Keratinocyte (primary cell): ENCODE measurements at regions not wholly inside any gene's neighbourhood (a gene's known extent, or its start where the extent isn't known, plus 50 kb on each side); places are given as distances from the start of the nearest gene placed in this dataset.

Experiments
- DNase-seq: peaks from one replicate; pipeline ENCODE4 v3.0.0-alpha.2; 2011; ENCODE audit warnings: low read depth, missing footprints, low spot score
- FAIRE-seq: peaks from 2 replicates; lab custom pipeline; 2011; peaks lifted over from hg19 to GRCh38; lab: Jason Lieb, UNC
- H2AFZ ChIP-seq: 2 replicates; pipeline ENCODE4 v1.6.0; 2012; ENCODE audit warnings: low read length, control low read depth, inconsistent platforms; ENCODE audit not compliant: control insufficient read depth
- H3K27ac ChIP-seq: 2 replicates; pipeline ENCODE4 v1.5.1; 2011; ENCODE audit warnings: low read length; ENCODE audit not compliant: control insufficient read depth, insufficient read depth
- H3K27me3 ChIP-seq: 3 replicates; pipeline ENCODE4 v1.6.0; 2011; ENCODE audit warnings: low read length; ENCODE audit not compliant: control insufficient read depth, insufficient read depth; ENCODE audit errors: extremely low read depth
- H3K36me3 ChIP-seq, 2 experiments: 2 replicates in 1 of 2; 3 replicates in 1 of 2; pipeline ENCODE4 v1.5.1; 2011; ENCODE audit warnings: low read length in 2 of 2, mild to moderate bottlenecking in 1 of 2; ENCODE audit not compliant: control insufficient read depth in 2 of 2, insufficient read depth in 2 of 2; ENCODE audit errors: extremely low read depth in 1 of 2
- H3K4me1 ChIP-seq: 3 replicates; pipeline ENCODE4 v1.5.1; 2011; ENCODE audit warnings: low read length; ENCODE audit not compliant: control insufficient read depth, insufficient read depth; ENCODE audit errors: extremely low read depth
- H3K4me2 ChIP-seq: 3 replicates; pipeline ENCODE4 v1.6.0; 2011; ENCODE audit warnings: low read depth, low read length; ENCODE audit not compliant: control insufficient read depth, insufficient read depth; ENCODE audit errors: extremely low read depth
- H3K4me3 ChIP-seq, 3 experiments: fragments of 200-600 bp in 1 of 3; sonication (generic) in 1 of 3; 2 replicates in 2 of 3; 3 replicates in 1 of 3; pipeline ENCODE4 v1.5.1; 2011 to 2016; ENCODE audit warnings: low read length in 3 of 3, mild to moderate bottlenecking in 3 of 3, control low read depth in 2 of 3, inconsistent platforms in 1 of 3, low read depth in 1 of 3, mixed read lengths in 1 of 3, mixed run types in 1 of 3, moderate library complexity in 1 of 3; ENCODE audit not compliant: control insufficient read depth in 2 of 3, insufficient read depth in 2 of 3; ENCODE audit errors: extremely low read depth in 1 of 3
- H3K79me2 ChIP-seq: 2 replicates; pipeline ENCODE4 v1.6.0; 2012; ENCODE audit warnings: low read length; ENCODE audit not compliant: control insufficient read depth, insufficient read depth
- H3K9ac ChIP-seq: 3 replicates; pipeline ENCODE4 v1.6.0; 2011; ENCODE audit warnings: low read length; ENCODE audit not compliant: control insufficient read depth, insufficient read depth; ENCODE audit errors: extremely low read depth
- H3K9me1 ChIP-seq: 3 replicates; pipeline ENCODE4 v1.6.0; 2011; ENCODE audit warnings: low read length; ENCODE audit not compliant: control insufficient read depth, insufficient read depth; ENCODE audit errors: extremely low read depth
- H3K9me3 ChIP-seq: 2 replicates; pipeline ENCODE4 v1.5.1; 2012; ENCODE audit warnings: low read depth, low read length; ENCODE audit not compliant: control insufficient read depth
- H4K20me1 ChIP-seq: 3 replicates; pipeline ENCODE4 v1.6.0; 2011; ENCODE audit warnings: low read length; ENCODE audit not compliant: control insufficient read depth, insufficient read depth; ENCODE audit errors: extremely low read depth
- EZH2 ChIP-seq: IDR thresholded peaks from one replicate; pipeline ENCODE4 v1.6.1; 2012; ENCODE audit warnings: inconsistent platforms, mild to moderate bottlenecking, low read length, moderate library complexity
- dilution Hi-C: fragments of 300-500 bp; cut with MboI; formaldehyde crosslinking; loops from one replicate; pipeline ENCODE4 v1.7.0; 2020; ENCODE audit warnings: low sequenced_read_pairs; ENCODE audit not compliant: extremely low pct_ligation_motif_present
- TF ChIP-seq, protein P1 (sequence below), 3 experiments: IDR thresholded peaks in 1 of 3; conservative IDR thresholded peaks in 1 of 3; optimal IDR thresholded peaks in 1 of 3; 2 replicates in 2 of 3; 3 replicates in 1 of 3; pipeline versions ENCODE3 to v1.5.1; 2011; ENCODE audit warnings: low read length in 3 of 3, mild to moderate bottlenecking in 3 of 3, moderate library complexity in 2 of 3, control low read depth in 1 of 3, inconsistent platforms in 1 of 3; ENCODE audit not compliant: insufficient read depth in 2 of 3; ENCODE audit errors: extremely low read depth in 1 of 3

DNA sequence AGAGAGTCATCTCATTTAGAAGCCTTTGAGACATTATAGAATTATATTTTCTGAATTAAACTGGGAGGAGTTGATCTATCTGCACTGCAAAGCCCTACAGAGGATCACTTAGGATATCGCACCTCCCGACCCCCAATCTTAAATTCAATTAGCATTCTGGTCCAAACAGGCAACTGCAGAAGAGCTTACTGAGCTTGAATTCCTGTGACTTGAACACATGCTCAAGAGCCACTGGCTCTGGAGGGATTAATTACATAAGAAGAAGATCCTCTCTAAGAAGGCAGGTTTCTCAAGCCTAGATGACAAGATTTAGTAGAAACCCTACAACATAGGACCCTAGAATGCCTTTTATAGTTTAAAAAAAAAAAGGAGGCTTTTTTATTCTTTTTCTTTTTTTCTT lies 548.9 kb downstream of the ARAP2 start:
- DNase-seq, result no peak
- H3K79me2 ChIP-seq, result no peaks in the 10 kb centered on the region
- FAIRE-seq, result no peak
- H3K4me3 ChIP-seq, result no peak overlapping the region
- H3K27me3 ChIP-seq, result no peaks in the 10 kb centered on the region
- no peaks in the 10 kb centered on the region for H4K20me1 ChIP-seq
- no peak overlapping the region for H3K4me2 ChIP-seq
- no peaks in the 10 kb centered on the region for H3K9me3 ChIP-seq
- dilution Hi-C loops, result no loop called here
- H3K4me1 ChIP-seq, result no peaks in the 10 kb centered on the region
- no peaks in the 10 kb centered on the region for H3K36me3 ChIP-seq
- H2AFZ ChIP-seq, result no peak overlapping the region
- H3K9me1 ChIP-seq, result no peaks in the 10 kb centered on the region
- no peak for TF ChIP-seq EZH2
- TF ChIP-seq, protein P1, sequence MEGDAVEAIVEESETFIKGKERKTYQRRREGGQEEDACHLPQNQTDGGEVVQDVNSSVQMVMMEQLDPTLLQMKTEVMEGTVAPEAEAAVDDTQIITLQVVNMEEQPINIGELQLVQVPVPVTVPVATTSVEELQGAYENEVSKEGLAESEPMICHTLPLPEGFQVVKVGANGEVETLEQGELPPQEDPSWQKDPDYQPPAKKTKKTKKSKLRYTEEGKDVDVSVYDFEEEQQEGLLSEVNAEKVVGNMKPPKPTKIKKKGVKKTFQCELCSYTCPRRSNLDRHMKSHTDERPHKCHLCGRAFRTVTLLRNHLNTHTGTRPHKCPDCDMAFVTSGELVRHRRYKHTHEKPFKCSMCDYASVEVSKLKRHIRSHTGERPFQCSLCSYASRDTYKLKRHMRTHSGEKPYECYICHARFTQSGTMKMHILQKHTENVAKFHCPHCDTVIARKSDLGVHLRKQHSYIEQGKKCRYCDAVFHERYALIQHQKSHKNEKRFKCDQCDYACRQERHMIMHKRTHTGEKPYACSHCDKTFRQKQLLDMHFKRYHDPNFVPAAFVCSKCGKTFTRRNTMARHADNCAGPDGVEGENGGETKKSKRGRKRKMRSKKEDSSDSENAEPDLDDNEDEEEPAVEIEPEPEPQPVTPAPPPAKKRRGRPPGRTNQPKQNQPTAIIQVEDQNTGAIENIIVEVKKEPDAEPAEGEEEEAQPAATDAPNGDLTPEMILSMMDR (optimal IDR thresholded peaks at IDR 0.05 in 1 of 3, IDR thresholded peaks at IDR 0.05 in 1 of 3, conservative IDR thresholded peaks at IDR 0.05 in 1 of 3; ENCODE audit: extremely low read depth in 1 of 3, insufficient read depth in 2 of 3, low read length in 3 of 3), result no peak
- no peak overlapping the region for H3K27ac ChIP-seq
- no peak overlapping the region for H3K9ac ChIP-seq

GRCh38 chr4:35697210-35697736 lies 547.0 kb downstream of the ARAP2 start:
- H3K36me3 ChIP-seq, result no peaks in the 10 kb centered on the region
- H3K27me3 ChIP-seq, result no peaks in the 10 kb centered on the region
- FAIRE-seq (no peak), DNase-seq (no peak)
- H3K9me1 ChIP-seq, result no peaks in the 10 kb centered on the region
- H3K4me2 ChIP-seq, result no peak overlapping the region
- dilution Hi-C loops, result no loop called here
- H3K27ac ChIP-seq, result no peak overlapping the region
- H4K20me1 ChIP-seq, result no peaks in the 10 kb centered on the region
- H3K4me1 ChIP-seq, result no peaks in the 10 kb centered on the region
- TF ChIP-seq EZH2, result no peak
- TF ChIP-seq, protein P1 (optimal IDR thresholded peaks at IDR 0.05 in 1 of 3, IDR thresholded peaks at IDR 0.05 in 1 of 3, conservative IDR thresholded peaks at IDR 0.05 in 1 of 3; ENCODE audit: extremely low read depth in 1 of 3, insufficient read depth in 2 of 3, low read length in 3 of 3), result no peak
- no peak overlapping the region for H3K9ac ChIP-seq
- H2AFZ ChIP-seq, result no peak overlapping the region
- no peaks in the 10 kb centered on the region for H3K79me2 ChIP-seq
- H3K4me3 ChIP-seq, result no peak overlapping the region
- H3K9me3 ChIP-seq, result no peaks in the 10 kb centered on the region
